ENCODE measurements at regions not wholly inside any gene's neighbourhood (a gene's known extent, or its start where the extent isn't known, plus 50 kb on each side); places are given as distances from the start of the nearest gene placed in this dataset.

- DNase-seq (ENCODE audit: low read depth), result peak; percentile 60
Measured at GRCh38 chr7:106165337-106165736, 53.2 kb upstream of the SYPL1 start.

GRCh38 chr7:106163257-106163656, 51.1 kb upstream of the SYPL1 start:
- DNase-seq (ENCODE audit: low read depth), result no peak
